Effector CD8-positive, alpha-beta T cell (primary cell): ENCODE measurements at regions not wholly inside any gene's neighbourhood (a gene's known extent, or its start where the extent isn't known, plus 50 kb on each side); places are given as distances from the start of the nearest gene placed in this dataset.
"Not testable (repeated sequence)": the region's sequence is repeated elsewhere in the genome, so short reads cannot be mapped to it uniquely, and the experiment has no call there.

Experiments used
- DNase-seq: peaks from one replicate; lab custom pipeline; 2025; lab: John Stamatoyannopoulos, UW

- no peak for DNase-seq
These were observed 107.5 kb upstream of the PELI1 start for GRCh38 chr2:64251497-64252250.

DNA sequence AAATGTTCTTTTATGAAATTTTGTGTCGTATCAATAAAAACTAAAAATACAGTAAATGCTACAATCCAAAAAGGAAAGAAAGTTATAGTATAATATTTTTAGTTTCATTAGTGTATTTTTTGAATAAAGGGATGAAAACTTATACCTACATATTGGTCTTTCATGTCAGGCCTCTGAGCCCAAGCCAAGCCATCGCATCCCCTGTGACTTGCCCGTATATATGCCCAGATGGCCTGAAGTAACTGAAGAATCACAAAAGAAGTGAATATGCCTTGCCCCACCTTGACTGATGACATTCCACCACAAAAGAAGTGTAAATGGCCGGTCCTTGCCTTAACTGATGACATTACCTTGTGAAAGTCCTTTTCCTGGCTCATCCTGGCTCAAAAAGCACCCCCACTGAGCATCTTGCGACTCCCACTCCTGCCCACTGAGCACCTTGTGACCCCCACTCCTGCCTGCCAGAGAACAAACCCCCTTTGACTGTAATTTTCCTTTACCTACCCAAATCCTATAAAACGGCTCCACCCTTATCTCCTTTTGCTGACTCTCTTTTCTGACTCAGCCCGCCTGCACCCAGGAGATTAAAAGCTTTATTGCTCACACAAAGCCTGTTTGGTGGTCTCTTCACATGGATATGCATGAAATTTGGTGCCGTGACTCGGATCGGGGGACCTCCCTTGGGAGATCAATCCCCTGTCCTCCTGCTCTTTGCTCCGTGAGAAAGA lies 108.2 kb upstream of the PELI1 start:
- DNase-seq: not testable (repeated sequence)

GRCh38 chr2:64253421-64253820 lies 109.2 kb upstream of the PELI1 start:
- DNase-seq: not testable (repeated sequence)

- DNase-seq: no peak
These were observed 114.3 kb upstream of the PELI1 start for GRCh38 chr2:64258566-64258965.

DNA sequence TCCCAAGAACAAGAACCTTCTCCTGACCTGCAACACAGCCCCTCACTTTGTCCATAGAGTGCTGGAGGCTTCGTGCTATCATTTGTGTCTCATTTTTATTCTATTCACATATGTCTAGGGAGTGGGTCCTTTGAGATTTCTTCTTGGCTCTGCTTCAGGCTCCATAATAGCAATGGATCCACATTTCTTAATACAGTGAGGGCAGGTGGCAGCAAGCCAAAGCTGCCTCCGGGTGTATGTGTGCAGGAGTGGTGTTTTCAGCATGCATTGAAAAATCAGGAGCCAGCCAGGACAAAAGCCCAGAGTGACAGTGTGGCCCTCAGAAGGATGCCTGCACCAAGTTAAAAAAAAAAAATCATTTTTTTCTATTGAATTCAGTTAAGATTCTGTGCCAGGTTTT lies 115.1 kb upstream of the PELI1 start:
- no peak for DNase-seq

GRCh38 chr2:64260093-64260803 lies 116.0 kb upstream of the PELI1 start:
- no peak for DNase-seq

DNA sequence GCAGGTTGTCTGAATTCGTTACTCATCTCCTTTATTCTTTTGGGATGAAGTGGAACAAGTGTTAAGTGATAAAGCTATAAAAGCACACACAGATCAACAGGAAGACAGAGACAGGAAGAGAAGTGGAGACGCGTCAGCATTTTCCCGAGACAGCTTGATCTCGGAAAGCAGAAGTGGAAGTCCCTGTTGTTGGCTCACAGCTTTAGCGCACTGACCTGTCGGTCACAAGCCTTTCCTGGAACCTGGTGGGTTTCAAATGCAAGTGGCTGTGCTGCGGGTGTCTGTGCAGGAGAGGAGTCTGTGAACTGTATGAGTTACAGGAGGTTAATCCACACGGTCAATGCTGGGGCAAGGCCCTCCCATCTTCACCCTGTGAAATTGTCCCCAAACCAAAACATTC lies 116.6 kb upstream of the PELI1 start:
- DNase-seq: no peak

GRCh38 chr2:64262071-64262470 lies 117.9 kb upstream of the PELI1 start:
- no peak for DNase-seq

DNA sequence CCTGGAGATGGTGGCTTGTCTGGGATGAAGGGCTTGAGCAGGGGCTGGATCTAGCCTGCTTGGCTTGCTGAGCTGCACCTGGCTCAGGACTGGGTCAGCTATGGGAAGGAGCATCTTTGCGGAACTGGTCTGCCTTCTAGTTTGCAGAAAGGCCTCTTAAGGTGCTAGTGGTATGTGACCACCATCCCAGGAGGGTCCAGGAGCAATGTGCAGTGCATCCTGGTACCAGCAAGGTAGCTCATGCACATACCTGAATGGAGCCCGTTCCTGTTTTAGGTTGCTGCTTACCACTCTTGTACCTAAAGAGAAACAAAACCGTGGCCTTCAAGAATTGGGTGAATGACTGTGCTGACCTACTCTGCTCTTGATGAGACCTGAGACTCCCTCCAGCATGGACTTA lies 118.6 kb upstream of the PELI1 start:
- DNase-seq: no peak

- no peak for DNase-seq
These were observed 119.1 kb upstream of the PELI1 start for GRCh38 chr2:64263315-64263714.

DNA sequence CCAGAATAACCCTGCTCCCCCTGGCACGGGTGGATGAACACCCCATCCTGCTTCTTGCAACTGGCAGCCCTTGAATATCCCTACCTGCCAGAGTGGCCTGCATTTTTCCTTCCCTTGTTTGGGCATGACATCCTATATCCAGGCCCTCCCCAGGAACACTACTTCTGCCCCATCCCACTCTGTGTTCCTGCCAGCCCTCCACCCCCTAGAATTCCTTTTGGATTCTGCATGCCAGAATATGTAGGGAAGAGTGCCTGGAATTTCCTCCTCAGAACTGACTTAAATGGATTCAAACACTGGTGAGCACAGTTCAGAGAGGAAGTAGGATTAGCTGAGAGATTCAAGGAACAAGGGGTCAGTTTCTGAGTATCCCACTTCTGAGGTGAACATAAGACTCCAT lies 123.5 kb upstream of the PELI1 start:
- no peak for DNase-seq

GRCh38 chr2:64268330-64269048 lies 124.3 kb upstream of the PELI1 start:
- DNase-seq: no peak

GRCh38 chr2:64273524-64274398 lies 129.5 kb upstream of the PELI1 start:
- no peak for DNase-seq

- DNase-seq: no peak
These were observed 130.4 kb upstream of the PELI1 start for GRCh38 chr2:64274399-64275173.

DNA sequence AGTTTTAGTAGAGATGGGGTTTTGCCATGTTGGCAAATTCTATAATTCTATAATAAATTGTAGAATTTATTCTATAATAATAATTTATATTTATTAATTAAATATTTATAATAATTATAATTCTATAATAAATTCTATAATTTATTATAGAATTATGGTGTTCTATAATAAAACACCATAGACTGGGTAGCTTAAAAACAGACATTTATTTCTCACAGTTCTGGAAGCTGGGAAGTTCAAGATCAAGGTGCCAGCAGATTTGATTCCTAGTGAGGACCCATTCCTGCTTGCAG lies 130.9 kb upstream of the PELI1 start:
- DNase-seq: no peak

DNA sequence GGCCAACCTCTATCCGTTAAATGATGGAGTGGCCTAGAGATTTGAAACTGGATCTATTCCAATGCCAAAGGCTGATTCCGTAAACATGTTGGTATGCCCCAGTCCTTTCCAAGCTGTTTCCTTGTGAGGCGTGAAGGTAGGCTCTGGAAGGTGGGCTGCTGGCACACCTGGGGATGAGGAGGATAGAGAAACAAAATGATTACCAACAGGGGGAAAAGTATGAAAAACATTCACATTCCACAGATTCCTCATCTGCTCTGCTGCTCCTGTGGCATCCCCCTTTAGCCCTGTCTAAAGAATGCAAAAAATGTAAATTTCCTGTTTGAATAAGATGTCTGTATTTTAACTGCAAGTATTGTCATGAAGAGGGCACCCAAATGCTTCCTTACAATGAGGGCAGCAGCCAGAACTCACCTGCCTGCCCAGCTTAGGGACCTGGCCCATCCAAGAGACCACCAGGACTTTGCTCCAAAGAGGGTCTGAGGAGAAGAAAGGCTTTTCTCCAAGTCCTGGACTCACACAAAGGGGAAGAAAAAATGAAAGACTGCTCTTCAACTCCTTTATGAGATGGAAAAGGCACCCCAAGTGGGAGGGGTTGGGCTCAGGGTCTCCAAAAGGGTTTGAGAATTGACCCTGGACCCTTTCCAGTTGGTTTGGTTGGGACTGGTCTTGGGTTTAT lies 132.3 kb upstream of the PELI1 start:
- no peak for DNase-seq

GRCh38 chr2:64277101-64277849 lies 133.1 kb upstream of the PELI1 start:
- no peak for DNase-seq

- not testable (repeated sequence) for DNase-seq
These were observed 136.6 kb upstream of the PELI1 start for GRCh38 chr2:64280812-64281211.

DNA sequence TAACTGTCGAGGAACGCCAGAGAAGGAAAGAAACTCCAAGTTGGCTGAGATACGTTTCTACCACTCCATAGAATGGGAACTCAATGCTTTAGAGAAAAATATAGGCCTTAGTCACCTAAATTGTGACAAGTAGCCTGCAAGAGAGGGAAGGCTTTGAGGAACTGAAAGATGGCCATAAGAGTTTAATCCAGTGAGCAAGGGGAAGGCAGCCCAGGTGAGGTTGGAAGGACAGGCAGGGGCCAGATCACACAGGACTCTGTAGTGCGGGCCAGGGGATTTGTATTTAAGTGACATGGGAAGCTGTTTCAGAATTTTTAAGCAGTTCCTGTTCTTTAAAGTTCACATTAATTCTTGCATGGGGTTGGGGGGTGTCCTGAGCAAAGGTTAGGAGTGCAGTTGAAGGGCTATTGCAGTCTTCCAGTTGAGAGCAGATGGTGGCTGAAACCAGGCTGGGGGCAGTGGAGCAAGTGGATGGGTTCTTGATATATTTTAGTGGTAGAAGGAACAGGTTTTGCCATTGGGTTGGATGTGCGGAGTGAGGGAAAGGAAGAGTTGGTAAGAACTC lies 138.9 kb upstream of the PELI1 start:
- no peak for DNase-seq
